Activated naive CD4-positive, alpha-beta T cell treated with anti-CD3 and anti-CD28 coated beads for 36 hours (primary cell): ENCODE measurements at regions not wholly inside any gene's neighbourhood (a gene's known extent, or its start where the extent isn't known, plus 50 kb on each side); places are given as distances from the start of the nearest gene placed in this dataset.

ENCODE experiments used
- CTCF ChIA-PET: fragments of 350-600 bp; sonication (Branson Sonifier 250); formaldehyde crosslinking; loops from one replicate; lab custom pipeline; 2021; ENCODE audit warnings: antibody characterized with exemption; lab: Charles Lee
- DNase-seq: peaks from one replicate; pipeline ENCODE4 v3.0.0-alpha.2; 2020
- H3K27ac Mint-ChIP-seq: one replicate; pipeline ENCODE4 v1.8.0; 2021; ENCODE audit warnings: mild to moderate bottlenecking, mixed read lengths
- H3K27me3 Mint-ChIP-seq: one replicate; pipeline ENCODE4 v1.8.0; 2021; ENCODE audit warnings: low read depth, mixed read lengths
- H3K36me3 Mint-ChIP-seq: one replicate; pipeline ENCODE4 v1.8.0; 2021; ENCODE audit warnings: low read depth, mixed read lengths
- H3K4me1 Mint-ChIP-seq: one replicate; pipeline ENCODE4 v1.8.0; 2021; ENCODE audit warnings: low read depth, mixed read lengths
- H3K4me3 Mint-ChIP-seq: one replicate; pipeline ENCODE4 v1.8.0; 2021; ENCODE audit warnings: mild to moderate bottlenecking, moderate library complexity, mixed read lengths
- H3K9me3 Mint-ChIP-seq: one replicate; pipeline ENCODE4 v1.8.0; 2021; ENCODE audit warnings: mixed read lengths
- intact Hi-C: fragments of 100-400 bp; cut with micrococcal nuclease; formaldehyde crosslinking; loops from one replicate; pipeline ENCODE4 v1.15.1; 2023

- Mint-ChIP-seq H3K4me3 (no peak overlapping the region), H3K27ac (no peak overlapping the region), H3K36me3 (peaks cover 7% of the 10 kb centered on the region), H3K9me3 (peaks cover 14% of the 10 kb centered on the region), H3K27me3 (peaks cover 2% of the 10 kb centered on the region), H3K4me1 (no peaks in the 10 kb centered on the region)
- DNase-seq: no peak
- intact Hi-C loops: no loop called here
- CTCF ChIA-PET: no interaction called here
Measured at GRCh38 chr7:73966941-73967831, 60.8 kb upstream of the ELN start.

- Mint-ChIP-seq H3K9me3 (peaks cover 14% of the 10 kb centered on the region), H3K36me3 (peaks cover 7% of the 10 kb centered on the region), H3K4me1 (no peaks in the 10 kb centered on the region), H3K4me3 (no peak overlapping the region), H3K27ac (no peak overlapping the region), H3K27me3 (no peaks in the 10 kb centered on the region)
- intact Hi-C loops: no loop called here
- DNase-seq: no peak
- CTCF ChIA-PET: interaction anchor here (1.0 kb wide), 1 partner anchor 59 kb away, joined by 3 read pairs; no protein-coding TSS in a partner anchor
Measured at GRCh38 chr7:73967832-73968290, 60.1 kb upstream of the ELN start.

- Mint-ChIP-seq H3K9me3 (peaks cover 10% of the 10 kb centered on the region), H3K27me3 (no peaks in the 10 kb centered on the region), H3K4me1 (no peaks in the 10 kb centered on the region), H3K4me3 (no peak overlapping the region), H3K27ac (no peak overlapping the region), H3K36me3 (peaks cover 3% of the 10 kb centered on the region)
- DNase-seq: no peak
- CTCF ChIA-PET: interaction anchor here (1.0 kb wide), 1 partner anchor 58 kb away, joined by 3 read pairs; no protein-coding TSS in a partner anchor
- intact Hi-C loops: no loop called here
Measured at GRCh38 chr7:73968487-73968886, 59.5 kb upstream of the ELN start.

- no peak for DNase-seq
- no peak overlapping the region for H3K4me3 Mint-ChIP-seq
- H3K4me1 Mint-ChIP-seq: no peaks in the 10 kb centered on the region
- H3K27ac Mint-ChIP-seq: no peak overlapping the region
- CTCF ChIA-PET: no interaction called here
- no peaks in the 10 kb centered on the region for H3K9me3 Mint-ChIP-seq
- intact Hi-C loops: no loop called here
- no peaks in the 10 kb centered on the region for H3K36me3 Mint-ChIP-seq
- H3K27me3 Mint-ChIP-seq: no peaks in the 10 kb centered on the region
Measured at GRCh38 chr7:73969991-73970390, 58.0 kb upstream of the ELN start.

GRCh38 chr7:73970801-73971229 lies 57.2 kb upstream of the ELN start:
- H3K27ac Mint-ChIP-seq: no peak overlapping the region
- CTCF ChIA-PET: no interaction called here
- no peaks in the 10 kb centered on the region for H3K27me3 Mint-ChIP-seq
- DNase-seq: no peak
- intact Hi-C loops: no loop called here
- no peaks in the 10 kb centered on the region for H3K4me1 Mint-ChIP-seq
- no peaks in the 10 kb centered on the region for H3K9me3 Mint-ChIP-seq
- H3K36me3 Mint-ChIP-seq: no peaks in the 10 kb centered on the region
- H3K4me3 Mint-ChIP-seq: no peak overlapping the region

- no peak for DNase-seq
- Mint-ChIP-seq H3K27me3 (no peaks in the 10 kb centered on the region), H3K4me1 (no peaks in the 10 kb centered on the region), H3K36me3 (no peaks in the 10 kb centered on the region), H3K9me3 (no peaks in the 10 kb centered on the region), H3K4me3 (no peak overlapping the region), H3K27ac (no peak overlapping the region)
- CTCF ChIA-PET: no interaction called here
- intact Hi-C loops: no loop called here
Measured at GRCh38 chr7:73971322-73971703, 56.7 kb upstream of the ELN start.

- Mint-ChIP-seq H3K9me3 (no peaks in the 10 kb centered on the region), H3K4me1 (no peaks in the 10 kb centered on the region), H3K4me3 (no peak overlapping the region), H3K36me3 (no peaks in the 10 kb centered on the region), H3K27me3 (no peaks in the 10 kb centered on the region), H3K27ac (no peak overlapping the region)
- CTCF ChIA-PET: no interaction called here
- intact Hi-C loops: no loop called here
- DNase-seq: no peak
Measured at GRCh38 chr7:73971704-73972341, 56.1 kb upstream of the ELN start.

- Mint-ChIP-seq H3K36me3 (no peaks in the 10 kb centered on the region), H3K27ac (no peak overlapping the region), H3K4me1 (no peaks in the 10 kb centered on the region), H3K27me3 (no peaks in the 10 kb centered on the region), H3K4me3 (no peak overlapping the region), H3K9me3 (no peaks in the 10 kb centered on the region)
- no peak for DNase-seq
- intact Hi-C loops: no loop called here
- CTCF ChIA-PET: interaction anchor here (0.6 kb wide), 1 partner anchor 70 kb away, joined by 3 read pairs; no protein-coding TSS in a partner anchor
Measured at GRCh38 chr7:73972614-73973013, 55.4 kb upstream of the ELN start.

GRCh38 chr7:73973091-73973490 lies 54.9 kb upstream of the ELN start:
- CTCF ChIA-PET: no interaction called here
- Mint-ChIP-seq H3K27me3 (peaks cover 3% of the 10 kb centered on the region), H3K4me3 (no peak overlapping the region), H3K9me3 (no peaks in the 10 kb centered on the region), H3K27ac (no peak overlapping the region), H3K36me3 (no peaks in the 10 kb centered on the region), H3K4me1 (no peaks in the 10 kb centered on the region)
- DNase-seq: no peak
- intact Hi-C loops: no loop called here

GRCh38 chr7:73974101-73974947 lies 53.6 kb upstream of the ELN start:
- H3K27ac Mint-ChIP-seq: no peak overlapping the region
- CTCF ChIA-PET: no interaction called here
- H3K9me3 Mint-ChIP-seq: no peaks in the 10 kb centered on the region
- no peak for DNase-seq
- no peaks in the 10 kb centered on the region for H3K36me3 Mint-ChIP-seq
- intact Hi-C loops: no loop called here
- no peak overlapping the region for H3K4me3 Mint-ChIP-seq
- H3K27me3 Mint-ChIP-seq: peaks cover 3% of the 10 kb centered on the region
- no peaks in the 10 kb centered on the region for H3K4me1 Mint-ChIP-seq

- H3K9me3 Mint-ChIP-seq: no peaks in the 10 kb centered on the region
- intact Hi-C loops: no loop called here
- no peaks in the 10 kb centered on the region for H3K36me3 Mint-ChIP-seq
- H3K4me1 Mint-ChIP-seq: no peaks in the 10 kb centered on the region
- H3K27ac Mint-ChIP-seq: no peak overlapping the region
- CTCF ChIA-PET: no interaction called here
- H3K27me3 Mint-ChIP-seq: peaks cover 3% of the 10 kb centered on the region
- H3K4me3 Mint-ChIP-seq: no peak overlapping the region
- DNase-seq: no peak
Measured at GRCh38 chr7:73974948-73975926, 52.7 kb upstream of the ELN start.
